Neural progenitor cell (in vitro differentiated cells): ENCODE measurements at regions not wholly inside any gene's neighbourhood (a gene's known extent, or its start where the extent isn't known, plus 50 kb on each side); places are given as distances from the start of the nearest gene placed in this dataset.

ENCODE experiments used
- EZH2 ChIP-seq: fragments of 200-600 bp; sonication (generic); IDR thresholded peaks from 2 replicates; pipeline ENCODE4 v1.6.1; 2017; ENCODE audit warnings: antibody characterized with exemption, mild to moderate bottlenecking, moderate library complexity
- EZH2phosphoT487 ChIP-seq: fragments of 200-600 bp; sonication (generic); IDR thresholded peaks from 2 replicates; pipeline ENCODE4 v1.6.1; 2017; ENCODE audit warnings: antibody characterized with exemption
- TF ChIP-seq, protein P1 (sequence below): fragments of 200-600 bp; sonication (generic); IDR thresholded peaks from 2 replicates; pipeline ENCODE4 v1.5.1; 2017; ENCODE audit warnings: antibody characterized with exemption, mild to moderate bottlenecking

DNA sequence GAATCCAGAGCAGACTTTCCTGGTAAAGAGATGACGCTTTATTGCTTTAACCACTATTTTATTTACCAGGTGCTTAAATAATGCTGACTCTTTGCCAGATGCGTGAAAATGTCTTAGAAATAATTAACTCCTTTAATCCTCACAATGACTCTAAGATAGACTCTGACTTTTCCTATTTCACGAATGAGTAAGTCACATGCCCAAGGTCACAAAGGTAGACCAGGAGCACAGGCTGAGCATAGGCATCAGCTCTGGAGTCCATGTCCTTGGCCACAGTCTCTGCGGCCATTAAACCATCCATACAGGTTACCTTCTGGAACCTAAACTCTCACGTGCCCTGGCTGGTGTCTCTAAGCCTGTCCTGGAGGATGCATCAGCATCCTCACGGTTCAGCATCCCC, 87.3 kb downstream of the ERCC5 start:
- TF ChIP-seq EZH2phosphoT487 (no peak), EZH2 (no peak)
- TF ChIP-seq, protein P1, sequence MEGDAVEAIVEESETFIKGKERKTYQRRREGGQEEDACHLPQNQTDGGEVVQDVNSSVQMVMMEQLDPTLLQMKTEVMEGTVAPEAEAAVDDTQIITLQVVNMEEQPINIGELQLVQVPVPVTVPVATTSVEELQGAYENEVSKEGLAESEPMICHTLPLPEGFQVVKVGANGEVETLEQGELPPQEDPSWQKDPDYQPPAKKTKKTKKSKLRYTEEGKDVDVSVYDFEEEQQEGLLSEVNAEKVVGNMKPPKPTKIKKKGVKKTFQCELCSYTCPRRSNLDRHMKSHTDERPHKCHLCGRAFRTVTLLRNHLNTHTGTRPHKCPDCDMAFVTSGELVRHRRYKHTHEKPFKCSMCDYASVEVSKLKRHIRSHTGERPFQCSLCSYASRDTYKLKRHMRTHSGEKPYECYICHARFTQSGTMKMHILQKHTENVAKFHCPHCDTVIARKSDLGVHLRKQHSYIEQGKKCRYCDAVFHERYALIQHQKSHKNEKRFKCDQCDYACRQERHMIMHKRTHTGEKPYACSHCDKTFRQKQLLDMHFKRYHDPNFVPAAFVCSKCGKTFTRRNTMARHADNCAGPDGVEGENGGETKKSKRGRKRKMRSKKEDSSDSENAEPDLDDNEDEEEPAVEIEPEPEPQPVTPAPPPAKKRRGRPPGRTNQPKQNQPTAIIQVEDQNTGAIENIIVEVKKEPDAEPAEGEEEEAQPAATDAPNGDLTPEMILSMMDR: no peak
